Head of caudate nucleus (tissue), 42 donors: ENCODE measurements at regions not wholly inside any gene's neighbourhood (a gene's known extent, or its start where the extent isn't known, plus 50 kb on each side); places are given as distances from the start of the nearest gene placed in this dataset.

Experiments used
- DNase-seq, 42 donors: peaks; one replicate each; pipeline versions ENCODE4 v3.0.0 to v3.0.0-alpha.2; 2020 to 2021; ENCODE audit warnings: mixed read lengths in 7 of 42
- intact Hi-C: fragments of 100-400 bp; cut with DNase I; formaldehyde crosslinking; loops from one replicate; pipeline ENCODE4 v1.15.0; 2022

- DNase-seq: no peak
- intact Hi-C loops: no loop called here
Measured at GRCh38 chr13:109672545-109672944, 113.8 kb downstream of the IRS2 start.

GRCh38 chr13:109671919-109672318, 114.5 kb downstream of the IRS2 start:
- no peak for DNase-seq
- intact Hi-C loops: no loop called here

- intact Hi-C loops: no loop called here
- no peak for DNase-seq
Measured at GRCh38 chr13:109670776-109671175, 115.6 kb downstream of the IRS2 start.

- intact Hi-C loops: no loop called here
- DNase-seq: no peak
Measured at GRCh38 chr13:109669956-109670355, 116.4 kb downstream of the IRS2 start.

GRCh38 chr13:109669234-109669612, 117.2 kb downstream of the IRS2 start:
- DNase-seq: no peak
- intact Hi-C loops: no loop called here

- intact Hi-C loops: no loop called here
- DNase-seq: no peak
Measured at GRCh38 chr13:109668433-109669233, 117.8 kb downstream of the IRS2 start.

GRCh38 chr13:109667807-109668291, 118.5 kb downstream of the IRS2 start:
- intact Hi-C loops: no loop called here
- no peak for DNase-seq

- no peak for DNase-seq
- intact Hi-C loops: no loop called here
Measured at GRCh38 chr13:109667056-109667455, 119.3 kb downstream of the IRS2 start.

GRCh38 chr13:109666656-109667055, 119.7 kb downstream of the IRS2 start:
- no peak for DNase-seq
- intact Hi-C loops: no loop called here

- intact Hi-C loops: no loop called here
- no peak for DNase-seq
Measured at GRCh38 chr13:109665781-109666249, 120.6 kb downstream of the IRS2 start.

- intact Hi-C loops: no loop called here
- no peak for DNase-seq
Measured at GRCh38 chr13:109665240-109665639, 121.1 kb downstream of the IRS2 start.

GRCh38 chr13:109657395-109657794, 129.0 kb downstream of the IRS2 start:
- intact Hi-C loops: no loop called here
- DNase-seq: no peak

- DNase-seq: no peak
- intact Hi-C loops: no loop called here
Measured at GRCh38 chr13:109656206-109656605, 130.2 kb downstream of the IRS2 start.

GRCh38 chr13:109655611-109656010, 130.8 kb downstream of the IRS2 start:
- no peak for DNase-seq
- intact Hi-C loops: no loop called here

GRCh38 chr13:109655206-109655600, 131.2 kb downstream of the IRS2 start:
- DNase-seq: no peak
- intact Hi-C loops: no loop called here

- intact Hi-C loops: no loop called here
- peak in 1 of 42 donors; percentile 18 for DNase-seq
Measured at GRCh38 chr13:109654341-109655205, 131.8 kb downstream of the IRS2 start.

- intact Hi-C loops: no loop called here
- no peak for DNase-seq
Measured at GRCh38 chr13:109652531-109652930, 133.9 kb downstream of the IRS2 start.

GRCh38 chr13:109651854-109652253, 134.5 kb downstream of the IRS2 start:
- peak in 3 of 42 donors; percentile 15 to 31 (median 28) for DNase-seq
- intact Hi-C loops: no loop called here

GRCh38 chr13:109651311-109651710, 135.1 kb downstream of the IRS2 start:
- intact Hi-C loops: no loop called here
- no peak for DNase-seq

- intact Hi-C loops: no loop called here
- no peak for DNase-seq
Measured at GRCh38 chr13:109650861-109651260, 135.5 kb downstream of the IRS2 start.
